BJ (cell line): ENCODE measurements at regions not wholly inside any gene's neighbourhood (a gene's known extent, or its start where the extent isn't known, plus 50 kb on each side); places are given as distances from the start of the nearest gene placed in this dataset.

Experiments used
- CTCF ChIA-PET: fragments of 350-600 bp; formaldehyde crosslinking; extraction: SDS; loops from one replicate; lab custom pipeline; 2021; ENCODE audit warnings: antibody characterized with exemption, inconsistent platforms; lab: Yijun Ruan, JAX
- POLR2A ChIA-PET: fragments of 300-600 bp; sonication (Branson Sonifier 250); formaldehyde crosslinking; extraction: SDS; loops from one replicate; lab custom pipeline; 2021; ENCODE audit warnings: antibody characterized with exemption; lab: Charles Lee
- DNase-seq: peaks from one replicate; pipeline ENCODE4 v3.0.0-alpha.2; 2011; ENCODE audit warnings: low read depth
- H3K27me3 ChIP-seq: 2 replicates; pipeline ENCODE4 v1.6.0; 2011; ENCODE audit warnings: low read length; ENCODE audit not compliant: control insufficient read depth, insufficient read depth
- H3K36me3 ChIP-seq: 2 replicates; pipeline ENCODE4 v1.5.1; 2011; ENCODE audit warnings: low read length; ENCODE audit not compliant: control insufficient read depth, insufficient read depth
- H3K4me3 ChIP-seq: 2 replicates; pipeline ENCODE4 v1.5.1; 2011; ENCODE audit warnings: low read depth, mild to moderate bottlenecking, control low read depth, low read length
- CTCF ChIP-seq: IDR thresholded peaks from 2 replicates; pipeline ENCODE4 v1.5.1; 2011; ENCODE audit warnings: low read depth, mild to moderate bottlenecking, control low read depth, inconsistent platforms, low read length, moderate library complexity; ENCODE audit not compliant: insufficient read depth

- ChIA-PET POLR2A (no interaction called here), CTCF (interaction anchor here (1.0 kb wide), 1 partner anchor 14 kb away, joined by 3 read pairs; no protein-coding TSS in a partner anchor)
- DNase-seq = no peak
- Histone ChIP-seq H3K4me3 (no peak overlapping the region), H3K36me3 (no peaks in the 10 kb centered on the region), H3K27me3 (peaks cover 4% of the 10 kb centered on the region; the same call in 1 of the 2 replicates)
- TF ChIP-seq CTCF = no peak
Observed at GRCh38 chr5:173757403-173758209, 130.5 kb upstream of the CPEB4 start.

GRCh38 chr5:173758676-173759075 lies 129.5 kb upstream of the CPEB4 start:
- TF ChIP-seq CTCF = no peak
- H3K27me3 ChIP-seq = peaks cover 4% of the 10 kb centered on the region; the same call in 1 of the 2 replicates
- no peak overlapping the region for H3K4me3 ChIP-seq
- ChIA-PET CTCF (interaction anchor here (1.0 kb wide), 1 partner anchor 13 kb away, joined by 3 read pairs; no protein-coding TSS in a partner anchor), POLR2A (no interaction called here)
- no peaks in the 10 kb centered on the region for H3K36me3 ChIP-seq
- DNase-seq = no peak

- ChIA-PET CTCF (interaction anchor here (0.6 kb wide), 1 partner anchor 213 kb away, joined by 3 read pairs; no protein-coding TSS in a partner anchor), POLR2A (no interaction called here)
- Histone ChIP-seq H3K4me3 (no peak overlapping the region), H3K36me3 (no peaks in the 10 kb centered on the region), H3K27me3 (peaks cover 4% of the 10 kb centered on the region; the same call in 1 of the 2 replicates)
- TF ChIP-seq CTCF = no peak
- no peak for DNase-seq
Observed at GRCh38 chr5:173759691-173760090, 128.5 kb upstream of the CPEB4 start.

- CTCF ChIA-PET = no interaction called here
- peaks cover 3% of the 10 kb centered on the region; the same call in 1 of the 2 replicates for H3K27me3 ChIP-seq
- DNase-seq = no peak
- no peaks in the 10 kb centered on the region for H3K36me3 ChIP-seq
- H3K4me3 ChIP-seq = no peak overlapping the region
- POLR2A ChIA-PET = no interaction called here
- no peak for TF ChIP-seq CTCF
Observed at GRCh38 chr5:173760461-173761177, 127.5 kb upstream of the CPEB4 start.

GRCh38 chr5:173761178-173761513 lies 127.0 kb upstream of the CPEB4 start:
- DNase-seq = no peak
- Histone ChIP-seq H3K36me3 (no peaks in the 10 kb centered on the region), H3K27me3 (peaks cover 3% of the 10 kb centered on the region; the same call in 1 of the 2 replicates), H3K4me3 (no peak overlapping the region)
- CTCF ChIA-PET = no interaction called here
- TF ChIP-seq CTCF = no peak
- POLR2A ChIA-PET = no interaction called here
